HepG2 (cell line): ENCODE measurements at regions not wholly inside any gene's neighbourhood (a gene's known extent, or its start where the extent isn't known, plus 50 kb on each side); places are given as distances from the start of the nearest gene placed in this dataset.

Experiments
- ATAC-seq: fragments of 200-7000 bp; cut with Tn5 transposase; 3 replicates; pipeline ENCODE4 v1.9.1; 2020; ENCODE audit warnings: mild to moderate bottlenecking, moderate library complexity
- BruUV-seq: library from RNA; stranded (reverse); fragments of 400-500 nt; replicated peaks from 2 replicates; lab custom pipeline; 2021; lab: Mats Ljungman, UMichigan
- CTCF ChIA-PET: fragments of 300-600 bp; formaldehyde crosslinking; extraction: SDS; loops from one replicate; lab custom pipeline; 2021; ENCODE audit warnings: low total read pairs, inconsistent platforms, low intra/inter-chr PET ratio; lab: Yijun Ruan, JAX
- POLR2A ChIA-PET: fragments of 350-600 bp; sonication (Branson Sonifier 250); formaldehyde crosslinking; loops from one replicate; lab custom pipeline; 2020; ENCODE audit warnings: antibody characterized with exemption, inconsistent platforms; lab: Yijun Ruan, JAX
- DNase-seq: peaks from one replicate; pipeline ENCODE4 v3.0.0-alpha.2; 2015; ENCODE audit warnings: low spot score
- FAIRE-seq: peaks from 3 replicates; lab custom pipeline; 2011; peaks lifted over from hg19 to GRCh38; lab: Jason Lieb, UNC
- H2AFZ ChIP-seq: one replicate; pipeline ENCODE4 v1.6.1; 2011; ENCODE audit warnings: low read length, inconsistent platforms
- H3K27ac ChIP-seq: fragments of 300-600 bp; 3 replicates; pipeline ENCODE4 v1.8.0; 2011; ENCODE audit warnings: mixed run types, mild to moderate bottlenecking, mixed read lengths, low read length, inconsistent platforms; ENCODE audit not compliant: insufficient read depth; ENCODE audit errors: extremely low read length
- H3K27me3 ChIP-seq, 2 experiments: fragments of 200-600 bp in 1 of 2; 2 replicates in 1 of 2; 3 replicates in 1 of 2; pipeline versions ENCODE4 v1.6.0 to v1.8.0; 2011; ENCODE audit warnings: low read length in 2 of 2, mild to moderate bottlenecking in 2 of 2, moderate library complexity in 2 of 2, inconsistent platforms in 1 of 2; ENCODE audit not compliant: insufficient read depth in 2 of 2, control insufficient read depth in 1 of 2
- H3K36me3 ChIP-seq, 2 experiments: fragments of 200-600 bp in 1 of 2; replicated peaks in 1 of 2; 2 replicates in 1 of 2; 3 replicates in 1 of 2; pipeline versions ENCODE4 v1.5.1 to v1.8.0; 2011; ENCODE audit warnings: low read length in 2 of 2, inconsistent platforms in 1 of 2; ENCODE audit not compliant: insufficient read depth in 2 of 2, control insufficient read depth in 1 of 2
- H3K4me1 ChIP-seq: 2 replicates; pipeline ENCODE4 v1.5.1; 2012; ENCODE audit warnings: low read length, inconsistent platforms; ENCODE audit not compliant: insufficient read depth
- H3K4me2 ChIP-seq: 2 replicates; pipeline ENCODE4 v1.6.0; 2011; ENCODE audit warnings: low read depth, low read length, inconsistent platforms
- H3K4me3 ChIP-seq, 3 experiments: fragments of 200-600 bp in 1 of 3; sonication (generic), shearing (Covaris generic) in 1 of 3; replicated peaks in 1 of 3; 2 replicates each; pipeline ENCODE4 v1.5.1; 2011 to 2016; ENCODE audit warnings: low read length in 3 of 3, inconsistent platforms in 2 of 3, low read depth in 2 of 3, mild to moderate bottlenecking in 2 of 3, control low read depth in 1 of 3, mixed read lengths in 1 of 3; ENCODE audit not compliant: insufficient read depth in 1 of 3
- H3K79me2 ChIP-seq: one replicate; pipeline ENCODE4 v1.6.1; 2011; ENCODE audit warnings: low read length, inconsistent platforms; ENCODE audit not compliant: insufficient read depth
- H3K9ac ChIP-seq: 2 replicates; pipeline ENCODE4 v1.6.0; 2011; ENCODE audit warnings: mild to moderate bottlenecking, low read depth, low read length, inconsistent platforms; ENCODE audit not compliant: insufficient read depth
- H3K9me3 ChIP-seq: 2 replicates; pipeline ENCODE4 v1.5.1; 2012; ENCODE audit warnings: mild to moderate bottlenecking, low read length
- H4K20me1 ChIP-seq: 2 replicates; pipeline ENCODE4 v1.6.0; 2011; ENCODE audit warnings: inconsistent platforms, mild to moderate bottlenecking, low read length, moderate library complexity; ENCODE audit not compliant: insufficient read depth
- ERF ChIP-seq: IDR thresholded peaks from 2 replicates; pipeline ENCODE4 v1.6.1; 2018; ENCODE audit warnings: missing biosample characterization, missing genetic modification reagents
- MAFF ChIP-seq: IDR thresholded peaks from 2 replicates; pipeline ENCODE4 v1.6.1; 2011; ENCODE audit warnings: low read depth, low read length, improper control_type of control experiment
- MAFK ChIP-seq, 2 experiments: IDR thresholded peaks in 1 of 2; conservative IDR thresholded peaks in 1 of 2; 2 replicates each; pipeline ENCODE4 v1.6.1; 2011; ENCODE audit warnings: improper control_type of control experiment in 2 of 2, low read length in 2 of 2
- POLR2AphosphoS5 ChIP-seq: IDR thresholded peaks from 2 replicates; pipeline ENCODE4 v1.6.1; 2012; ENCODE audit warnings: low read depth, low read length
- SIN3B ChIP-seq: fragments of 150-350 bp; IDR thresholded peaks from 2 replicates; pipeline ENCODE4 v1.6.1; 2014; ENCODE audit warnings: low read length
- SOX13 ChIP-seq, 3 experiments: fragments of 450-650 bp in 1 of 3; sonication (generic) in 1 of 3; formaldehyde crosslinking in 1 of 3; IDR thresholded peaks in 2 of 3; conservative IDR thresholded peaks in 1 of 3; 2 replicates each; pipeline versions ENCODE4 v1.5.0 to v1.6.1; 2016 to 2020; ENCODE audit warnings: antibody characterized with exemption in 1 of 3, mild to moderate bottlenecking in 1 of 3, missing compliant biosample characterization in 1 of 3, missing genetic modification reagents in 1 of 3, moderate library complexity in 1 of 3
- ZNF160 ChIP-seq: sonication (generic); formaldehyde crosslinking; IDR thresholded peaks from 2 replicates; pipeline ENCODE4 v1.8.0; 2022; ENCODE audit warnings: mild to moderate bottlenecking, inconsistent platforms, missing genetic modification reagents
- ZNF678 ChIP-seq: sonication (generic); formaldehyde crosslinking; IDR thresholded peaks from 2 replicates; pipeline ENCODE4 v1.4.0; 2020; ENCODE audit warnings: mild to moderate bottlenecking, missing genetic modification reagents
- ZNF782 ChIP-seq: sonication (generic); formaldehyde crosslinking; IDR thresholded peaks from 2 replicates; pipeline ENCODE4 v1.4.0; 2020; ENCODE audit warnings: missing genetic modification reagents, mild to moderate bottlenecking, borderline replicate concordance
- WGBS: methylation state at CpG from one replicate; pipeline ENCODE4 v1.1.6; 2017; ENCODE audit warnings: low lambda C conversion rate; 5-methylcytosine and 5-hydroxymethylcytosine counted together
- in situ Hi-C: cut with HindIII; loops from 2 replicates; pipeline ENCODE4 v1.10.0; 2017; ENCODE audit warnings: low pct_unique_long_range_greater_than_20kb; ENCODE audit not compliant: extremely low pct_ligation_motif_present
- intact Hi-C: fragments of 100-400 bp; cut with micrococcal nuclease; formaldehyde crosslinking; loops from one replicate; pipeline ENCODE4 v1.10.0; 2022; ENCODE audit not compliant: unreplicated experiment
- TF ChIP-seq, protein P1 (sequence below): sonication (generic); formaldehyde crosslinking; IDR thresholded peaks from 2 replicates; pipeline ENCODE4 v1.8.1; 2022; ENCODE audit warnings: mild to moderate bottlenecking, missing genetic modification reagents

DNA sequence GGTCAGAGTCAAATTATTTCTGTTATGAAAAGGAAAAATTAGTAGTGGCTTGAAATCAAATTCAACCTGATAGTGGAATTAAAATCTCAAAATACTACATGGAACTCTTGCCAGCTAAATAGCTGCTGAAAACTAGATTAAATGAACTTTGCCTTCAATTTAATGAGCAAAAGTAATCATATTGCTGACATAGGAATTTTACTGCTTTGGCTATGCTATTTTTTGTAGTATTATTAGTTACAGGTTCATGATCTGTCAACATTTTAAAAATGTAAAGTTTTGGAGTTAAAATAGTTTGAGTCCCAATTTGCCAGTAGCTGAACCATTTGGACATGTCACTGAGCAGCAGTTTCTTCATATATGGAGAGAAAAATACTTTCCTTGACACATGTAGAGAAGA, 81.4 kb downstream of the RERGL start:
- no peak overlapping the region for H3K9ac ChIP-seq
- intact Hi-C loops (no loop called here), in situ Hi-C loops (no loop called here)
- POLR2A ChIA-PET = no interaction called here
- H2AFZ ChIP-seq = no peak overlapping the region
- no peaks in the 10 kb centered on the region for H3K4me1 ChIP-seq
- FAIRE-seq (no peak), DNase-seq (no peak), ATAC-seq (no peak)
- TF ChIP-seq ZNF782 (CRISPR knock-in tag) (no peak), MAFK (conservative IDR thresholded peaks at IDR 0.05 in 1 of 2, IDR thresholded peaks at IDR 0.05 in 1 of 2; ENCODE audit: low read length in 2 of 2) (peak; percentile 64 to 84), MAFF (peak; percentile 77)
- no peak overlapping the region for H3K27ac ChIP-seq
- BruUV-seq = no TSS peak
- H3K79me2 ChIP-seq = no peaks in the 10 kb centered on the region
- H3K4me2 ChIP-seq = no peak overlapping the region
- H3K27me3 ChIP-seq = no peaks in the 10 kb centered on the region
- H3K4me3 ChIP-seq = no peak overlapping the region
- no peaks in the 10 kb centered on the region for H3K9me3 ChIP-seq
- CTCF ChIA-PET = no interaction called here
- no peaks in the 10 kb centered on the region for H3K36me3 ChIP-seq
- no peaks in the 10 kb centered on the region for H4K20me1 ChIP-seq

DNA sequence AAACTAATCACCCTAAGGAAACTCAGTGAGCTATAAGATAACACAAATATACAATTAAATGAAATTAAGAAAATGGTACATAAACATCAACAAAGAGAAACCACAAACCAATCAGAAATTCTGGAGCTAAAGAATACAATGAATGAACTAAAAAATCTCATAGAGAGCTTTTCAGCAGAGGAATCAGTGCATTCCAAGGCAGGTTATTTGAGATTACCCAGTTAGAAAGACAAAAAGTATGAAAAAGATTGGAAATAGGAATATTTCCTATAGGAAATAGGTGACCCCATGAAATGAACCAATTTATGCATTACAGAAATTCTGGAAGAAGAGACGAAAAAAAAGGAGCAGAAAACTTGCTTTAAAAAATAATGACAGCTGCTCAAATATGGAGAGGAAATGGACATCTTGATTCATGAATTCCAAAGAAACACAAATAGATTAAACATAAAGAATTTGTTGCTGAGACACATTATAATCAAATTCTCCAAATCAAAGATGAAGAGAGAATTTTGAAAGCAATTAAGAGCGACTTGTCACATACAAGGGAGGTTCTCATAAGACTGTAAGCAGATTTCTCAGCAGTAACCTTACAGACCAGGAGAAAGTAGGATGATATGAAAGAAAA, 90.7 kb downstream of the RERGL start:
- DNase-seq = no peak
- FAIRE-seq = no peak
- no peak for ATAC-seq
- no peak for TF ChIP-seq ERF (CRISPR knock-in tag)
- no peak for TF ChIP-seq ZNF678 (CRISPR knock-in tag)
- TF ChIP-seq, protein P1, sequence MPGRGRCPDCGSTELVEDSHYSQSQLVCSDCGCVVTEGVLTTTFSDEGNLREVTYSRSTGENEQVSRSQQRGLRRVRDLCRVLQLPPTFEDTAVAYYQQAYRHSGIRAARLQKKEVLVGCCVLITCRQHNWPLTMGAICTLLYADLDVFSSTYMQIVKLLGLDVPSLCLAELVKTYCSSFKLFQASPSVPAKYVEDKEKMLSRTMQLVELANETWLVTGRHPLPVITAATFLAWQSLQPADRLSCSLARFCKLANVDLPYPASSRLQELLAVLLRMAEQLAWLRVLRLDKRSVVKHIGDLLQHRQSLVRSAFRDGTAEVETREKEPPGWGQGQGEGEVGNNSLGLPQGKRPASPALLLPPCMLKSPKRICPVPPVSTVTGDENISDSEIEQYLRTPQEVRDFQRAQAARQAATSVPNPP = no peak
- TF ChIP-seq ZNF160 (CRISPR knock-in tag) = peak; percentile 97
- no peak for TF ChIP-seq SIN3B
- TF ChIP-seq SOX13 (IDR thresholded peaks at IDR 0.05) = no peak
- no peak for TF ChIP-seq SOX13 (CRISPR knock-in tag; conservative IDR thresholded peaks at IDR 0.05 in 1 of 2, IDR thresholded peaks at IDR 0.05 in 1 of 2)
- no peak for TF ChIP-seq POLR2AphosphoS5
- intact Hi-C loops = no loop called here
- H3K4me2 ChIP-seq = no peak overlapping the region
- no peaks in the 10 kb centered on the region for H3K79me2 ChIP-seq
- no peak overlapping the region for H3K9ac ChIP-seq
- no peaks in the 10 kb centered on the region for H4K20me1 ChIP-seq
- no peak overlapping the region for H3K27ac ChIP-seq
- H3K4me1 ChIP-seq = no peaks in the 10 kb centered on the region
- WGBS = 1% methylated on average over 2 of the region's 2 CpGs
- in situ Hi-C loops = no loop called here
- no peaks in the 10 kb centered on the region for H3K36me3 ChIP-seq
- CTCF ChIA-PET = no interaction called here
- peaks cover 56% of the 10 kb centered on the region for H3K9me3 ChIP-seq
- H2AFZ ChIP-seq = no peak overlapping the region
- H3K27me3 ChIP-seq = no peaks in the 10 kb centered on the region
- POLR2A ChIA-PET = no interaction called here
- no TSS peak for BruUV-seq
- no peak overlapping the region for H3K4me3 ChIP-seq
